ENCODE measurements at regions not wholly inside any gene's neighbourhood (a gene's known extent, or its start where the extent isn't known, plus 50 kb on each side); places are given as distances from the start of the nearest gene placed in this dataset.
A peak's percentile ranks its signal among the peaks of the same experiment; 100 is the strongest.
"Not testable (repeated sequence)": the region's sequence is repeated elsewhere in the genome, so short reads cannot be mapped to it uniquely, and the experiment has no call there.

- H3K4me1 ChIP-seq (ENCODE audit: insufficient read depth, low read length); H3K27ac ChIP-seq (ENCODE audit: low read length); H3K36me3 ChIP-seq (ENCODE audit: insufficient read depth, low read depth, low read length); H3K27me3 ChIP-seq (ENCODE audit: insufficient read depth, low read length); H3K4me3 ChIP-seq (ENCODE audit: low read length); H3K9ac ChIP-seq (ENCODE audit: low read depth, low read length): not testable (repeated sequence)
- peaks cover 49% of the 10 kb centered on the region for H3K9me3 ChIP-seq (ENCODE audit: insufficient read depth, low read depth, low read length)
Measured at GRCh38 chr14:105645389-105645788, 119.0 kb downstream of the TMEM121 start.

DNA sequence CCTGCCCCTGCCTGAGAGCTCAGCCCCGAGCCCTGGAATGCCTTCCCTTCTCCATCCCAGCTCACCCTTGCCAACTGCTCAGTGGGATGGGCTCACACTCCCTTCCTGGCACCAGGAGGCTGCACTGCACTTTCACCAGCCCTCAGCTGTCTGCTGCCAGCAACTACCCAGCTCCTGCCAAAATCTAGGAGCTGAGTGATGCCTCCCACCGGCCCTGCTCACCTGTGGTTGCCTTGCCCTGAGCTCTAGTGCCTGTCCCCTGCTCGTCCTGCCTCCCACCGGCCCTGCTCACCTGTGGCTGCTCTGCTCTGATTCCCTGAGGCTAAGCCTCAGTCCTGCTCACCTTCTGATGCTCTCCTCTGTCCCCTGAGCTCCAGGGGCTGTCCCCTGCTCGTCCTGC is 119.8 kb downstream of the TMEM121 start:
- Histone ChIP-seq H3K36me3 (ENCODE audit: insufficient read depth, low read depth, low read length) (no peaks in the 10 kb centered on the region), H3K27ac (ENCODE audit: low read length) (no peak overlapping the region), H3K4me1 (ENCODE audit: insufficient read depth, low read length) (no peaks in the 10 kb centered on the region), H3K4me3 (ENCODE audit: low read length) (no peak overlapping the region), H3K27me3 (ENCODE audit: insufficient read depth, low read length) (no peaks in the 10 kb centered on the region), H3K9me3 (ENCODE audit: insufficient read depth, low read depth, low read length) (peaks cover 47% of the 10 kb centered on the region), H3K9ac (ENCODE audit: low read depth, low read length) (no peak overlapping the region)

GRCh38 chr14:105646711-105647281 is 120.4 kb downstream of the TMEM121 start:
- not testable (repeated sequence) for H3K27me3 ChIP-seq (ENCODE audit: insufficient read depth, low read length); H3K27ac ChIP-seq (ENCODE audit: low read length); H3K4me3 ChIP-seq (ENCODE audit: low read length); H3K4me1 ChIP-seq (ENCODE audit: insufficient read depth, low read length); H3K9ac ChIP-seq (ENCODE audit: low read depth, low read length); H3K36me3 ChIP-seq (ENCODE audit: insufficient read depth, low read depth, low read length)
- peaks cover 44% of the 10 kb centered on the region for H3K9me3 ChIP-seq (ENCODE audit: insufficient read depth, low read depth, low read length)

GRCh38 chr14:105647426-105647783 is 121.0 kb downstream of the TMEM121 start:
- H3K27ac ChIP-seq (ENCODE audit: low read length); H3K27me3 ChIP-seq (ENCODE audit: insufficient read depth, low read length); H3K4me3 ChIP-seq (ENCODE audit: low read length); H3K4me1 ChIP-seq (ENCODE audit: insufficient read depth, low read length); H3K36me3 ChIP-seq (ENCODE audit: insufficient read depth, low read depth, low read length); H3K9ac ChIP-seq (ENCODE audit: low read depth, low read length): not testable (repeated sequence)
- H3K9me3 ChIP-seq (ENCODE audit: insufficient read depth, low read depth, low read length) = peaks cover 46% of the 10 kb centered on the region

DNA sequence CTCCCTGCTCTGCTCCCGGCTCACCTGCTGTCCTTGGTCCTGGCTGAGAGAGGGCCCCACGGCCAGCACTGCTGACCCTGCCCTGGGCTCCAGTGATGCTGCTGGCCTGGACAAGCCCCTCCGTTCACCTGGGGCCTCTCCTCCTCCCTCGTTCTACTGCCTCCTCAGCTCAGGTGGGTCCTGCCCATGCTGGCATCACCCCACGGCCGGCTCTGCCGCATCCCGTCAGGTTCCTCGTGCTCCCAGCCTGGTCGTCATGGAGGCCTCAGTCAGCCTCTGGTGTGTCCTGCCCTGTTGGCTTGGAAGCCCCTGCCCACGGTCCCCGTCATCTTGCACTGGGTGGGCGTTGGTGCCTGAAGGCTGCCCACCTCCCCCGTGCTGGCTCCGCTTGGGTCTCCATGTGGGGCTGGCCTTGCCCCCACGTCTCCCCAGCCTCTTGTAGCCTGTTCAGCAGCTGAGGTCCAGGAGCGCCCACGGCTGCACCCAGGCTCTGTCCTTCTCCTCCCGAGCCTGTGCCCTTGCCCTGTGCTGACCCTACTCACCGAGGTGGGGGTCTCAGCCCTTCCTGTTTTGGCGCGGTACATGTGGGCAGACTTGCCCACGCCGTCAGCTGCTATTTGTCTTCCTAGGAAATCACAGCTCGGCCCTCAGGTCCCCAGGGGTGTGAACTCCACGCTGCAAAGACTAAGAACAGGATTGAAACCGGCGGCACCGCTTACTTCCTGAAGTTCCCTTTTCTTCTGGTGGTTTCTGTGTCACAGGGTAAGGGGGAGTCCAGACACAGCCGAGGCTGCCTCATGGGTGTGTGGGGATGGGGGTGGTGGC is 121.6 kb downstream of the TMEM121 start:
- H3K27me3 ChIP-seq (ENCODE audit: insufficient read depth, low read length) = no peaks in the 10 kb centered on the region
- H3K4me3 ChIP-seq (ENCODE audit: low read length) = no peak overlapping the region
- H3K9ac ChIP-seq (ENCODE audit: low read depth, low read length) = no peak overlapping the region
- H3K9me3 ChIP-seq (ENCODE audit: insufficient read depth, low read depth, low read length) = peaks cover 47% of the 10 kb centered on the region
- no peaks in the 10 kb centered on the region for H3K4me1 ChIP-seq (ENCODE audit: insufficient read depth, low read length)
- H3K36me3 ChIP-seq (ENCODE audit: insufficient read depth, low read depth, low read length) = no peaks in the 10 kb centered on the region
- no peak overlapping the region for H3K27ac ChIP-seq (ENCODE audit: low read length)

- H3K27me3 ChIP-seq (ENCODE audit: insufficient read depth, low read length); H3K36me3 ChIP-seq (ENCODE audit: insufficient read depth, low read depth, low read length); H3K27ac ChIP-seq (ENCODE audit: low read length); H3K4me3 ChIP-seq (ENCODE audit: low read length); H3K9ac ChIP-seq (ENCODE audit: low read depth, low read length); H3K4me1 ChIP-seq (ENCODE audit: insufficient read depth, low read length): not testable (repeated sequence)
- H3K9me3 ChIP-seq (ENCODE audit: insufficient read depth, low read depth, low read length) = peaks cover 46% of the 10 kb centered on the region
Measured at GRCh38 chr14:105648609-105649535, 122.5 kb downstream of the TMEM121 start.

- H3K9me3 ChIP-seq (ENCODE audit: insufficient read depth, low read depth, low read length) = peaks cover 47% of the 10 kb centered on the region
- H3K27ac ChIP-seq (ENCODE audit: low read length); H3K9ac ChIP-seq (ENCODE audit: low read depth, low read length): not testable (repeated sequence)
Measured at GRCh38 chr14:105652317-105652716, 125.9 kb downstream of the TMEM121 start.

DNA sequence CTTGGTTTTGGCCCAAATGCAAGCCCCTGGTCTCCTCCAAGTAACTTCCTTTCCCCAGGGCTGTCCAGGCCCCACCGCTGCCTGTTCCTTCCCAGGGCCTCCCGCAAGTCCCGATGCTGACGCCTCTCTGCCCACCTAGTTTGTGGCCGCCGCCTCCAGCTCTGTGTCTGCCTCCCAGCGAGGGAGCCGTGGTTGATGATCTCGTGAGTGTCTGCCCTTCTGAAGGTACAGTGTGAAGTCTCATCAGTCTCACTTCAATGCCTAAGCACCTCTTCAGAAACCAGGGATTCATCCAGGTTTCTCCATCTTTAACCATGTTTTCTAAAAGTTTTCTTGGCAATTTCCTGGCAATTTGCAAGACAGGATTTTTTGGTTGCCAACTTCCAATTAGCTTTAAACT is 127.5 kb downstream of the TMEM121 start:
- not testable (repeated sequence) for H3K36me3 ChIP-seq (ENCODE audit: insufficient read depth, low read depth, low read length); H3K27me3 ChIP-seq (ENCODE audit: insufficient read depth, low read length); H3K4me3 ChIP-seq (ENCODE audit: low read length); H3K27ac ChIP-seq (ENCODE audit: low read length); H3K4me1 ChIP-seq (ENCODE audit: insufficient read depth, low read length); H3K9ac ChIP-seq (ENCODE audit: low read depth, low read length)
- H3K9me3 ChIP-seq (ENCODE audit: insufficient read depth, low read depth, low read length) = peaks cover 44% of the 10 kb centered on the region

More at GRCh38 chr14:105652317-105652716, 125.9 kb downstream of the TMEM121 start:
- H3K4me1 ChIP-seq (ENCODE audit: insufficient read depth, low read length); H3K27me3 ChIP-seq (ENCODE audit: insufficient read depth, low read length); H3K36me3 ChIP-seq (ENCODE audit: insufficient read depth, low read depth, low read length); H3K4me3 ChIP-seq (ENCODE audit: low read length): not testable (repeated sequence)

GRCh38 chr14:105659255-105659654 is 132.9 kb downstream of the TMEM121 start:
- not testable (repeated sequence) for H3K27me3 ChIP-seq (ENCODE audit: insufficient read depth, low read length); H3K9ac ChIP-seq (ENCODE audit: low read depth, low read length); H3K4me1 ChIP-seq (ENCODE audit: insufficient read depth, low read length); H3K4me3 ChIP-seq (ENCODE audit: low read length); H3K27ac ChIP-seq (ENCODE audit: low read length); H3K36me3 ChIP-seq (ENCODE audit: insufficient read depth, low read depth, low read length)
- H3K9me3 ChIP-seq (ENCODE audit: insufficient read depth, low read depth, low read length) = peaks cover 49% of the 10 kb centered on the region

- Histone ChIP-seq H3K36me3 (ENCODE audit: insufficient read depth, low read depth, low read length) (no peaks in the 10 kb centered on the region), H3K27ac (ENCODE audit: low read length) (no peak overlapping the region), H3K4me3 (ENCODE audit: low read length) (peak overlapping the region; percentile 4; the same call in 1 of the 2 replicates), H3K9ac (ENCODE audit: low read depth, low read length) (no peak overlapping the region), H3K4me1 (ENCODE audit: insufficient read depth, low read length) (no peaks in the 10 kb centered on the region), H3K27me3 (ENCODE audit: insufficient read depth, low read length) (no peaks in the 10 kb centered on the region), H3K9me3 (ENCODE audit: insufficient read depth, low read depth, low read length) (peaks cover 50% of the 10 kb centered on the region)
Measured at GRCh38 chr14:105659935-105660527, 133.6 kb downstream of the TMEM121 start.

GRCh38 chr14:105660816-105661531 is 134.6 kb downstream of the TMEM121 start:
- Histone ChIP-seq H3K27me3 (ENCODE audit: insufficient read depth, low read length) (no peaks in the 10 kb centered on the region), H3K4me1 (ENCODE audit: insufficient read depth, low read length) (no peaks in the 10 kb centered on the region), H3K27ac (ENCODE audit: low read length) (no peak overlapping the region), H3K9ac (ENCODE audit: low read depth, low read length) (no peak overlapping the region), H3K4me3 (ENCODE audit: low read length) (peak overlapping the region; percentile 4; the same call in 1 of the 2 replicates), H3K36me3 (ENCODE audit: insufficient read depth, low read depth, low read length) (no peaks in the 10 kb centered on the region), H3K9me3 (ENCODE audit: insufficient read depth, low read depth, low read length) (peaks cover 59% of the 10 kb centered on the region)
